Head of caudate nucleus (tissue), 42 donors: ENCODE measurements at regions not wholly inside any gene's neighbourhood (a gene's known extent, or its start where the extent isn't known, plus 50 kb on each side); places are given as distances from the start of the nearest gene placed in this dataset.
"Not testable (repeated sequence)": the region's sequence is repeated elsewhere in the genome, so short reads cannot be mapped to it uniquely, and the experiment has no call there.

Source experiments
- DNase-seq, 42 donors: peaks; one replicate each; pipeline versions ENCODE4 v3.0.0 to v3.0.0-alpha.2; 2020 to 2021; ENCODE audit warnings: mixed read lengths in 7 of 42
- intact Hi-C: fragments of 100-400 bp; cut with DNase I; formaldehyde crosslinking; loops from one replicate; pipeline ENCODE4 v1.15.0; 2022

DNA sequence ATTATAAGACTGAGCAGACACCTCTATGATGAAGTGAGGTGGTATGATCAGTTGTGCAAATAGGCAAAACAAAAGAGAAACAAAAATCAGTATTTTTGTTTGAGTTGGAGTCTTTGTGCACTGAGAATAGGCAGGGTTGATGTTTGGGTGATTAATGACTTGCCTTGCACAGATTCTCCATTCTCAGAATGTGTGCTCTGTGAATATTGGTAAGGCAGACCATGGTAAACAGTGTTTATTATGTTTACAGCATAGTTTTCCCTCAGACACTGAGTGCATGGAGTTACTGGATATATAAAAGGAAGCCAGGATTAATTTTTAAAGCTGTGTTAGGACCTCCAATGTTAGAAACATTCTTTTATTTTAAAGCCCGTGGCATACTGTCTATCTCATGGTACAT lies 240.2 kb upstream of the MAGEB16 start:
- intact Hi-C loops = no loop called here
- DNase-seq = no peak

DNA sequence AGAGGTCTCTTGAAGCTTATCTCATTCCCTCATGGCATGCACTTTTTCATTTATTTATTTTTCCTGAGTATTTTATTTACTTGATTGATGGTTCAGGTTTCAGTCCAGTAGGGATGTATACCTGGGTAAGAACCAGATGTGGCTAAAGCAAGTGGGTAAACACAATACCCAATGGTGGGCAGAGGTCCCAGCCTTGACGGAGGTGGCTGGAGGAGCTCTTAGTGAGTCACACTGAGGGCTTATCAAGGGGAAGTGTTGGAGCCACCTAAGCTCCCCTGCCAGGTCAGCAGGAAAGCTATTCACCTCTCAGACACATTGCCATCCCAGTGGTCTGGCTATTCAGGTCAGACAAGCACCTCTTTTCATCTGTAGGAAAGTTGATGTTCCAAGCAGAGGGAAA lies 236.2 kb upstream of the MAGEB16 start:
- intact Hi-C loops = no loop called here
- DNase-seq = no peak

- intact Hi-C loops = no loop called here
- no peak for DNase-seq
Measured at GRCh38 chrX:35562395-35562794, 235.7 kb upstream of the MAGEB16 start.

- intact Hi-C loops = no loop called here
- no peak for DNase-seq
Measured at GRCh38 chrX:35590210-35590609, 207.9 kb upstream of the MAGEB16 start.

- intact Hi-C loops, DNase-seq: not testable (repeated sequence)
Measured at GRCh38 chrX:35611562-35611961, 186.6 kb upstream of the MAGEB16 start.

DNA sequence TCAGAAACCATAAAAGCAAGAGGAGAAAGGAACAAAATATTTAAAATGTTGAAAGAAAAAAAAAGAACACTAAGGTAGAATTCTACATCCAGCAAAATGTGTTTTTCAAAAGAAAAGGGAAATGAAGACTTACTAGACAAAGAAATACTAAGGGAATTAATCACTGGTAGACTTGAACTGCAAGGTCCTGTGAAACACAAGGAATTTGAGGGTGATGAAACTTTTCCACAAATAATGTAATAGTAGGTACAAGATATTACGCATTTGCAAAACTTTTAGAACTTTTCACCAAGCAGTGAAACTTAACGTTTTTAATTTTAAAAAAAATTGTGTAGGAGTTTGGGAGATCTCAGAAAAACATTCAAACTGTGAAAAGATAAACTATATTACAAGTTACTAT lies 180.3 kb upstream of the MAGEB16 start:
- intact Hi-C loops = no loop called here
- DNase-seq = no peak

GRCh38 chrX:35622040-35622439 lies 176.1 kb upstream of the MAGEB16 start:
- no peak for DNase-seq
- intact Hi-C loops = no loop called here

- intact Hi-C loops = no loop called here
- DNase-seq = no peak
Measured at GRCh38 chrX:35622601-35623000, 175.5 kb upstream of the MAGEB16 start.

GRCh38 chrX:35625714-35626113 lies 172.4 kb upstream of the MAGEB16 start:
- DNase-seq = no peak
- intact Hi-C loops = no loop called here

- DNase-seq = no peak
- intact Hi-C loops = no loop called here
Measured at GRCh38 chrX:35626124-35626523, 172.0 kb upstream of the MAGEB16 start.

GRCh38 chrX:35635971-35636370 lies 162.2 kb upstream of the MAGEB16 start:
- DNase-seq, intact Hi-C loops: not testable (repeated sequence)

- intact Hi-C loops = no loop called here
- no peak for DNase-seq
Measured at GRCh38 chrX:35664833-35665232, 133.3 kb upstream of the MAGEB16 start.

DNA sequence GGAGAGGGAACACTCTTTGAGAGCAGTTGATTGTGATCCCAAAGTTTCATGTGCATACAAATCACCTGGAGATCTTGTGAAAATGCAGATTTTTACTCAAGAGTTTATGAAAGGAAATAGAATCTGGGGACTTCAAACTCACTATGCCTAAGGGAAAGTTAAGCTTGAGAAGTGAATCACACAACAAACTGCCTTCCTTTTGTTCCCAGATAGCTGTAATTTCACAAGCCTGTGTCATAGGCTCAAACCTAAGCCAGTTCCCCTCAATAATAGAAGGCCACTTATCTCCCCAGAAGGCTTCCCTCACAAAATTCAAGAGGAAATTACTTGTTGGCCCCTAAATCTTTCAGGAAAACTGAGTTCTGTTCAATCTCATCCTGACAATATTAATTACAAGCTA lies 132.8 kb upstream of the MAGEB16 start:
- DNase-seq = no peak
- intact Hi-C loops = no loop called here

GRCh38 chrX:35670889-35671288 lies 127.3 kb upstream of the MAGEB16 start:
- intact Hi-C loops = no loop called here
- no peak for DNase-seq

DNA sequence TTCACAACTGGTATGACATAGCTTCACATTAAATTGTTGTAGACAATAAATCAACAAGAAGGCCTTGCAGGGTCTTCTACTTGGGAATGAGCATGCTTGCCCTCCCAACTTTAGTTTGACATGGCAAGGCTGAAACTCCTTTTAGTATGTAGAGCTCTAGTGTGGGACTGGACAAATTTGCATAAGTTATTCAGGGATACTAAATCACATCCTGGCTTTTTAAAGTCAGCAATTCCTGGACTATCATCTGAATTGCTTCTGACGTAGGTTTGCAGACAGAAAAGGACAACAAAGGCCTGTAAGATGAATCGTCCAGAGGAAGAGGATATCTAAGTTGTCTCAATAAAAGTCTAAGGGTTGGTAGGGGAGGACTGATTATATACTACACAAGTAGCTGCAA lies 123.0 kb upstream of the MAGEB16 start:
- intact Hi-C loops = no loop called here

DNA sequence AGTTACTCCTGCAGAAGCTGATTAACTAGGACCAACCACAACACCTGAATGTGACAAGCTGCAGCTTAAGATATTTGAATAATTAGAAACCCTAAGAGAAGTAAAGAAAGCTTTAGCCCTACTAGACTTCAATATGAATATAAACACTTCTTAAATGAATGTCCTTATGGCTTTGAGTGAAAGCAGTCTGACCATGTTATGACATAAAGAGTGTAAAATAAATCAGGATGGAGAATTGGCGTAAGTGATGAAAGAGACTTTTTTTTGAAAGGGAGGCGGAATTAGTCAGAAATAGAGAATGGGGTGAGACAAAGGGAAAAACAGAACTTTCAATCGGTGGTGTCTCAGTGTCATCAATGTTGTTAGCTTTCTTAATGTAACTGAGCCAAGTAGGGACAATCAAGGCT lies 117.2 kb upstream of the MAGEB16 start:
- no peak for DNase-seq
- intact Hi-C loops = no loop called here

More for the DNA sequence above, 123.0 kb upstream of the MAGEB16 start:
- DNase-seq = no peak

DNA sequence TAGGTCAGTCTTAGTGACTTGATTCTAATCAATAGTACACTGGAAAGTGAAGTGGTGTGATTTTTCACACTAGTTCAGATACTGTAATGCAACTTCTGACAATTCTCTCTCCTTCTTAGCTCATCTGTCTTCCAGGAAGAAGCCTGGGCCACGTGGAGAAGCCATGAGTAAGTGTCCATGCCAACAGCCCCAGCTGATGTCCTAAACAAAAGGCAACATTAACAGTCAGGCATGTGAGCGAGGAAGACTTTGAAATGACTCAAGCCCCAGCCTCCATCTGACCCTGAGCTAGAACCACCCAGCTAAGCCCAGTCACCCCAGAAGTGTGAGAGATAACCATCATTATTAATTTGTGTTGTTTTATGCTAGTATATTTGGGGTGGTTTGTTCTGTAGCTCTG lies 115.7 kb upstream of the MAGEB16 start:
- intact Hi-C loops = no loop called here
- DNase-seq = no peak

- intact Hi-C loops = no loop called here
- no peak for DNase-seq
Measured at GRCh38 chrX:35696760-35697234, 101.3 kb upstream of the MAGEB16 start.

GRCh38 chrX:35699642-35700041 lies 98.5 kb upstream of the MAGEB16 start:
- no peak for DNase-seq
- intact Hi-C loops = no loop called here

- DNase-seq = no peak
Measured at GRCh38 chrX:35700121-35700520, 98.0 kb upstream of the MAGEB16 start.

DNA sequence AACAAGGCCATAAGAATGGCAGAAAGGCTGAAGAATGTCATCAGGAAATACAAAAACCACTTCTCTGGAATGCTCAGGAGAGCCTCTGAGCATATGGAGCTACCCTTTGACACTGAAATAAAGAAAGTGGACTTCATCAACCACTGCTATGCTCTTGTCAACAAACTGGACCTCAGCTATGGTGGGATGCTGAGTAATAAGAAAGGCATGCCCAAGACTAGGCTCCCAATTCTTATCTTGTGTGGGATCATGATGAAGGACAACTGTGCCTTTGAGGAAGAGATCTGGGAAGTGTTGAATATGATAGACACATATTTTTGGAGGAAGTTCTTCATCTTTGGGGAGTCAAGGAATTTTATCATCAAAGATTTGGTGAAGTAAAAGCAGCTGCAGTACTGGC lies 86.9 kb upstream of the MAGEB16 start:
- intact Hi-C loops = no loop called here
- no peak for DNase-seq

More at GRCh38 chrX:35700121-35700520, 98.0 kb upstream of the MAGEB16 start:
- intact Hi-C loops = no loop called here

DNA sequence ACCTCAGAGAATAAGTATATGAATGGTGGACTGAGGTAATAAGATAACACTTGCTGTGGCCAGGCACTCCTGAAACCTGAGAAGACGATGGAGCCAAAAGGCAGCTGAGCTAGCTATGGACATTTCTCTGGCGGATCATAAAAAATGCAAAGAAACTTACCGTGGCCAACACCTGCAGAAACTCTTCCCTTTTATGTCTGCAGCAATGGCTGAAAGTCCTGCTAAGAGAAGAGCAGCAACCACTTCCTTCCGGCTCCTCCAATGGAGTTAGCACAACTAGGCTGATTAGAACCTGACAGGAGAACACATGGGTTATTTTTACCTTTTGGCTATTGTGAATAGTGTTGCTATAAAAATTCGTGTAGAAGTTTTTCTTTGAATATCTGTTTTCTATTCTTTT lies 76.0 kb upstream of the MAGEB16 start:
- DNase-seq = no peak
- intact Hi-C loops = no loop called here
